IPS DF 6.9 (cell line): ENCODE measurements at regions not wholly inside any gene's neighbourhood (a gene's known extent, or its start where the extent isn't known, plus 50 kb on each side); places are given as distances from the start of the nearest gene placed in this dataset.
"Not testable (repeated sequence)": the region's sequence is repeated elsewhere in the genome, so short reads cannot be mapped to it uniquely, and the experiment has no call there.

Source experiments
- DNase-seq: peaks from one replicate; pipeline ENCODE4 v3.0.0-alpha.2; 2013; ENCODE audit warnings: low read depth, low spot score
- H3K27ac ChIP-seq: one replicate; pipeline ENCODE4 v1.5.1; 2013; ENCODE audit warnings: low read length, control low read depth
- H3K27me3 ChIP-seq: 2 replicates; pipeline ENCODE4 v1.6.1; 2013; ENCODE audit warnings: mild to moderate bottlenecking, low read length; ENCODE audit not compliant: control insufficient read depth, insufficient read depth
- H3K36me3 ChIP-seq: 2 replicates; pipeline ENCODE4 v1.6.1; 2013; ENCODE audit warnings: low read length; ENCODE audit not compliant: control insufficient read depth, insufficient read depth
- H3K4me1 ChIP-seq: 2 replicates; pipeline ENCODE4 v1.6.1; 2013; ENCODE audit warnings: low read length; ENCODE audit not compliant: control insufficient read depth, insufficient read depth
- H3K4me3 ChIP-seq: 2 replicates; pipeline ENCODE4 v1.5.1; 2013; ENCODE audit warnings: mild to moderate bottlenecking, low read length
- H3K9me3 ChIP-seq: 2 replicates; pipeline ENCODE4 v1.6.1; 2013; ENCODE audit warnings: low read length, inconsistent platforms; ENCODE audit not compliant: control insufficient read depth, insufficient read depth
- WGBS: extraction: QIAGEN DNeasy Blood & Tissue Kit; methylation state at CpG from one replicate; pipeline ENCODE4 v1.1.7; 2013; ENCODE audit warnings: mixed read lengths, missing lambda C conversion rate; ENCODE audit not compliant: insufficient read length, insufficient coverage; 5-methylcytosine and 5-hydroxymethylcytosine counted together

DNA sequence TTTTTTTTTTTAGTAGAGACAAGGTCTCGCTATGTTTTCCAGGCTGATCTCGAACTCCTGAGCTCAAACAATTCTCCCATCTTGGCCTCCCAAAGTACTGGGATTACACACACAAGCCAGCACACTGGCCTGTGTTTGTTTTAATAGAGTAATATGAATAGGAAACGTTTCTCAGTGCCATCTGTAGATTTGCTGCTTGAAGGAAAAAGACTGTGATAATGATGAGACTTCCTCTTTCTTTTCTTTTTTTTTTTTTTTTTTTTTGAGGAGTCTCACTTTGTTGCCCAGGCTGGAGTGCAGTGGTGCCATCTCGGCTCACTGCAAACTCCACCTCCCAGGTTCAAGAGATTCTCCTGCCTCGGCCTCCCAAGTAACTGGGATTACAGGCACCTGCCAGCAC is 74.7 kb upstream of the ATL2 start:
- not testable (repeated sequence) for H3K4me3 ChIP-seq, H3K27me3 ChIP-seq, H3K27ac ChIP-seq, H3K36me3 ChIP-seq, H3K9me3 ChIP-seq, DNase-seq, H3K4me1 ChIP-seq
- no CpG with 5 or more reads among the region's 5 CpGs for WGBS

DNA sequence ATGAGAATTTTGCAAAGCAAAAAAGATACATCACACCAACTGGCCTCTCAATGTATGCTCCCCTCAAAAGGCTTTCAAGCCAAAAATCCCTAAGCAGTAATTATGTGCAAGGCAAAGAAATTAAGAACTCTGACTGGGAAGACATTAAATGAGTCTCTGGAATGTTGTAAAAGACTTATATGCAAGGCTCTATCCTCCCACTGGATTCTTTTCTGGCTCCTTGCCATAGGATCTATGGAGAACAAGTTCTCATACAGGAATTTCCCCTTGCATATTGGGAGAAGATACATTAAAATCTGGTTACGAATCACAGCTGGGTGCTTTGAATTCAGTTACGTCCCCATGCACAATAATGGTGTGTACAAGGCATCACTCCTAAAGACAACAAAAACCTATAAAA is 73.4 kb upstream of the ATL2 start:
- H3K4me1 ChIP-seq: no peaks in the 10 kb centered on the region
- H3K27ac ChIP-seq: no peak overlapping the region
- WGBS: no CpG with 5 or more reads among the region's 2 CpGs
- H3K27me3 ChIP-seq: no peaks in the 10 kb centered on the region
- DNase-seq: no peak
- H3K36me3 ChIP-seq: no peaks in the 10 kb centered on the region
- no peaks in the 10 kb centered on the region for H3K9me3 ChIP-seq
- no peak overlapping the region for H3K4me3 ChIP-seq

- DNase-seq: no peak
- no peaks in the 10 kb centered on the region for H3K27me3 ChIP-seq
- H3K36me3 ChIP-seq: no peaks in the 10 kb centered on the region
- H3K9me3 ChIP-seq: no peaks in the 10 kb centered on the region
- no peak overlapping the region for H3K4me3 ChIP-seq
- no CpG with 5 or more reads among the region's 6 CpGs for WGBS
- peaks cover 6% of the 10 kb centered on the region; the same call in 1 of the 2 replicates for H3K4me1 ChIP-seq
- H3K27ac ChIP-seq: no peak overlapping the region
Observed at GRCh38 chr2:38448692-38449410, 71.8 kb upstream of the ATL2 start.

DNA sequence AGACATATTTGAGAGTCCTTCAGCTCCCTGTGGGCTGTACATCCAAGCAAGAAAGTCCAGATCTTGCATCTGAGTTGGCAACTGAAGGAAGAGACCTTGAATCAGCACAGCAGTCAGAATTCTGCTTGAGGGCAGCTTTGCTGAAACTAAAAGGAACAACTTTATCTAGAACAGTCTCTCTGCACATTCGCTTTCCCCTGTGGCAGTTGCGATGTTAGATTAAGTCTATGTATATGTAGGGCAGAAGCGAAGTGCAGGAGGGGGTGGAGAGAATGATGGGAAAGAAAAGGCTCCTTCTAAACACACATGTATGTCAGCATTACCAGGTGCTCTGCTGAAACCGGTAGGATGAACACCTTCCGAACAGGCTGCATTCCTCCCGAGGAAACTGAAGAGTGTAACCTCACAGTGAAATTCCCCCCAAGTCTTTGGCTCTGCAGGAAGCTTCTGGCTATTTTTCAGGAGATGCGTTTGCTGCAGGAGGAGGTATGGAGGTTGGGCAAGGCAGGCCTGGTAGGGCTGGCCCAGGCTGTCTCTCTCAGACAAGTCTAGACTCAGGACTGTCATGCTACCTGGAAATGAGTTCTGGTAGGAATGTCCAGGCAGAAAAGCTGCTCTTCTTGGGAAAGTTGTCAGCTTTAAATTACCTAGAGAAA is 70.0 kb upstream of the ATL2 start:
- no CpG with 5 or more reads among the region's 7 CpGs for WGBS

GRCh38 chr2:38446418-38446817 is 69.3 kb upstream of the ATL2 start:
- Histone ChIP-seq H3K4me3 (no peak overlapping the region), H3K27me3 (no peaks in the 10 kb centered on the region), H3K36me3 (no peaks in the 10 kb centered on the region), H3K9me3 (no peaks in the 10 kb centered on the region), H3K4me1 (peaks cover 7% of the 10 kb centered on the region; the same call in 1 of the 2 replicates), H3K27ac (no peak overlapping the region)
- DNase-seq: no peak
- WGBS: no CpG with 5 or more reads among the region's 7 CpGs

More for the DNA sequence above, 70.0 kb upstream of the ATL2 start:
- Histone ChIP-seq H3K4me1 (peaks cover 7% of the 10 kb centered on the region; the same call in 1 of the 2 replicates), H3K4me3 (no peak overlapping the region), H3K36me3 (no peaks in the 10 kb centered on the region), H3K27ac (no peak overlapping the region), H3K9me3 (no peaks in the 10 kb centered on the region), H3K27me3 (no peaks in the 10 kb centered on the region)
- DNase-seq: no peak

DNA sequence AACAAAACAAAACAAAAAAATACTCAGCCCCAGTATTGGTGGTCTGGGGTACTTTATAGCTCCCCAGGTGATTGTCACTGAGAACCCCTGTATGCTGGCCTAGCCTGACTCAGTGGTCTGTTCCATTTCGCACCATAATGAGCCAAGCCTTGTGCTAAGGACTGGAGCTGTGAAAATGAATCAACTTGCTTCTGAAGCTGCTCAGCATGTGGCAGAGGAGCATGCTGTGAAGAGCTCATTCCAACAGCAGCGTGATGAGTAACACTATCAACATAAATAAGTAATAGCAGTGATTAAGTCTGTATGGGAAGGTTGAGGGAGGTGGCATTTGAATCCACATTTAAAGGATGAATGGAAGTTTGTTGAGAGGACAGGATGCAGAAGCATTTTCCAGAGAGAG is 67.2 kb upstream of the ATL2 start:
- Histone ChIP-seq H3K27me3 (no peaks in the 10 kb centered on the region), H3K27ac (no peak overlapping the region), H3K36me3 (no peaks in the 10 kb centered on the region), H3K9me3 (no peaks in the 10 kb centered on the region), H3K4me3 (no peak overlapping the region), H3K4me1 (peaks cover 7% of the 10 kb centered on the region; the same call in 1 of the 2 replicates)
- no peak for DNase-seq
- WGBS: no CpG with 5 or more reads among the region's 2 CpGs

- Histone ChIP-seq H3K27ac (no peak overlapping the region), H3K9me3 (no peaks in the 10 kb centered on the region), H3K4me3 (no peak overlapping the region), H3K36me3 (no peaks in the 10 kb centered on the region), H3K4me1 (peaks cover 7% of the 10 kb centered on the region; the same call in 1 of the 2 replicates), H3K27me3 (no peaks in the 10 kb centered on the region)
- no CpG with 5 or more reads among the region's 8 CpGs for WGBS
- DNase-seq: no peak
Observed at GRCh38 chr2:38442643-38443541, 65.8 kb upstream of the ATL2 start.

DNA sequence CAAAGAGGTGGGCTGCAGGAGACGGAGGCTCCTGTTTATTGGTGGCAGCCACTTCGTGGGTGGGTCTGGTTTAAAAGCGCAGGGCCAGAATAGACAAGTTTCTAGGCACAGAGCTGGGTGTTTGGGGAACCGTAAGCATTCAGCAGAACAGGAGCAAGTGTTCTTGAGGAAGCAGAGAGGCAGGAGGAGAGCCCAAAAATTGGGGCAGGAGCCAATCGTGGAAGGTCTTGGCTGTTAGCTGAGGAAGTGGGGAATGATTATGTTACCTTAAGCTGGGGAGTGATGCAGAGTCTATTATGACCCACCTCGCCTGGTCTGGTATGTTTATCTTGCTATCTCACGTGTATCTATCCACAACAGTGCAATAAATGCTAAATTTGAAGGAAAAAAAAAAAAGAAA is 64.3 kb upstream of the ATL2 start:
- H3K9me3 ChIP-seq: no peaks in the 10 kb centered on the region
- no peaks in the 10 kb centered on the region for H3K36me3 ChIP-seq
- no peak overlapping the region for H3K27ac ChIP-seq
- H3K4me1 ChIP-seq: peaks cover 7% of the 10 kb centered on the region; the same call in 1 of the 2 replicates
- no CpG with 5 or more reads among the region's 7 CpGs for WGBS
- no peaks in the 10 kb centered on the region for H3K27me3 ChIP-seq
- DNase-seq: no peak
- H3K4me3 ChIP-seq: no peak overlapping the region

GRCh38 chr2:38440655-38441054 is 63.6 kb upstream of the ATL2 start:
- Histone ChIP-seq H3K36me3 (no peaks in the 10 kb centered on the region), H3K27me3 (no peaks in the 10 kb centered on the region), H3K4me3 (no peak overlapping the region), H3K27ac (no peak overlapping the region), H3K4me1 (peaks cover 7% of the 10 kb centered on the region; the same call in 1 of the 2 replicates), H3K9me3 (no peaks in the 10 kb centered on the region)
- no peak for DNase-seq
- no CpG with 5 or more reads among the region's 5 CpGs for WGBS

- Histone ChIP-seq H3K27me3 (no peaks in the 10 kb centered on the region), H3K36me3 (no peaks in the 10 kb centered on the region), H3K27ac (no peak overlapping the region), H3K4me3 (no peak overlapping the region), H3K9me3 (no peaks in the 10 kb centered on the region), H3K4me1 (peaks cover 7% of the 10 kb centered on the region; the same call in 1 of the 2 replicates)
- no CpG with 5 or more reads among the region's 3 CpGs for WGBS
- DNase-seq: no peak
Observed at GRCh38 chr2:38439863-38440262, 62.8 kb upstream of the ATL2 start.
